ENCODE measurements at regions not wholly inside any gene's neighbourhood (a gene's known extent, or its start where the extent isn't known, plus 50 kb on each side); places are given as distances from the start of the nearest gene placed in this dataset.
"Not testable (repeated sequence)": the region's sequence is repeated elsewhere in the genome, so short reads cannot be mapped to it uniquely, and the experiment has no call there.

DNA sequence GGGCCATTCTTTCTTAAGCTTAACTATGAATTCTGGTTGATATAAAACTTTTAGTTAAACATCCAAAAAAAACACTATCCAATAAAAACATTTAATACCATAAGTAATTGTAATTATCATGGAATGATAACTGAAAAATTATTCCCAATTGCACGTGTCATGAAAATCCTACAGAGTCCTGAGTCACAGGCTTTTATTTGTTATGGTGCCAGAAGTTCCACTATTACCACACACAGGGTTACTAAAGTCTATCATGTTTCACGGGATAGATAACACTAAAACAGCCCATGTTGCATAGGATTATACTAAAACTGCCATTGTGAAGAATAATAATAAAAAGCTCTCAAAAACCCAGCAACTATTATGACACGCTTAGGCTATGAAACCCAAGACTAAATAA, 1381.8 kb downstream of the EFNA5 start:
- no peak for DNase-seq

- DNase-seq: no peak
Measured at GRCh38 chr5:106277540-106278096, 1393.1 kb downstream of the EFNA5 start.

DNA sequence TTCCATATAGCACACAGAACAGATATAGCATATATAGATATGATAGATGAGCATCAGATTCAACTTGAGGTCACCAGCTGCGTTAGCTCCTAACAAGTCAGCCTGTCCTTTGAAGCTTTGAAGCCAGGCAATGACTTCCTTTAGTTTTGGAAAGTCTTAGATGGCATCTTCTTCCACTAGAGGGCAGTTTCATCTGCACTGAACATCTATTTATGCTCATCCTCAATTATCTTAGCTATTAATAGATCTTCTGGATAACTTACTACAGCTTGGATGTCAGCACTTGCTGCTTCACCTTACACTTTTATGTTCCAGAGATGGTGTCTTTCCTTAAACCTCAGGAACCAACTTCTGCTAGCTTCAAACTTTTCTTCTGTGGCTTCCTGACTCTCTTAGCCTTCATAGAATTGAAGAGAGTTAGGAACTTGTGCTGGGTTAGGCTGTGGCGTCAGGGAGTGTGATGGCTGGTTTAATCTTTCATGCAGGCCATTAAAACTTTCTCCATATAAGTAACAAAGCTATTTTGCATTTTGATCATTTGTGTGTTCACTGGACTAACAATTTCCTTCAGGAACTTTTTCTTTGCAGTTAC, 1401.4 kb downstream of the EFNA5 start:
- DNase-seq: no peak

DNA sequence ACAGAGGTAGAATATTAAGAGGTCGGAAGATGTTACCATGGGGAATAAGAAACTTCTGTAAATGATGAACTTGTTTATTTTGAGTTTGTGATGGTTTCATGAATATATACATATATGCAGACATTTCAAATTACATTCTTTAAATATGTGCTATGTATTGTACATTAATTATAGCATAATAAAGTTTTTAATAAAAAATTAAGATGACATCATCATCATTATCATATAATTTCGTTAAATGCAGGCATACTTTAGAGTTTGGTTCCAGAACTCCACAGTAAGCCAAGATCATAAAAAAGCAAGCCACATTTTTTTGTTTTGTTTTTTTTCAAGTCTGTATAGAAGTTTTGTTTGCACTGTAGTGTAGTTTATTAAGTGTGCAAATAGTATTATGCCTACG, 1403.5 kb downstream of the EFNA5 start:
- DNase-seq: no peak

DNA sequence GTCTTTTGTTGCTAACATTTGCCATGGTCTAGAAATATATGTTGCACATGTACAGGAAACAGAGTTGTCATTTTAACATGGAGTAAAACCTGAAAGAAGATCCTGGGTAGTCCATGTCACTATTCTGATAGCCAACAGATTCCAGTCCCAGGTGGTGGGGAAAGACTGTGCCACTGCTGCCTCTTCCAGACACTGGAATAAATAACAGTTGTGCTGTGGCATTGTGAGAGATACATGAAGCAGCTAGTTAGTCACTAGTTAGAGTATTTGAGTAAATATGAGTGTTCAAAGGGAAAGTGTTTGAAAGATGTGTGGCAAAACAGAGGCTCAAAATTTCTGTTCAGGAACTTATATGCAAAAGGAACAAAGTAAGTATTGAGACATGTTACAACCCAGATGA, 1408.3 kb downstream of the EFNA5 start:
- no peak for DNase-seq

GRCh38 chr5:106259431-106260090, 1411.2 kb downstream of the EFNA5 start:
- not testable (repeated sequence) for DNase-seq

DNA sequence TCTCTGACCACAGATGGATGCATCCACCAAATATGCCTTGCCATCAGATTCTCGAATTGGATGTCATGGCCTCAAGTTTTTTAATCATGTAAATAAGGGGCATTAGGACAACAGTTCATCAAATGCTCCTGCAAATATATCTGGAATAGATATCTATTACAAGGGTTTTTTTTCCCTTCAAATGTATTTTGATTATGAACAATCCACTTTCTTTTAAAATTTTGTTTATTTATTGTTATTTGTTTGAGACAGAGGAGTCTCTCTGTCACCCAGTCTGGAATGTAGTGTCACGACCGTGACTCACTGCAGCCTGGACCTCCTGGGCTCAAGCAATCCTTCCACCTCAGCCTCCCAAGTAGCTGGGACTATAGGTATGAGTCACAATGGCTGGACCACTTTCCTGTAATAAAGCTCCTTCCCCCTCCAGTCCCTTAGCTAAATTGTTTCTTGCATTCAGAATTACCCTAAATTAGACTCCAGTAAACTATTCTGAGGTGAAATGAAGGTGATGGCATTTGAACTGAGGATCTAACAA, 1412.1 kb downstream of the EFNA5 start:
- no peak for DNase-seq

GRCh38 chr5:106254784-106255183, 1416.0 kb downstream of the EFNA5 start:
- no peak for DNase-seq

DNA sequence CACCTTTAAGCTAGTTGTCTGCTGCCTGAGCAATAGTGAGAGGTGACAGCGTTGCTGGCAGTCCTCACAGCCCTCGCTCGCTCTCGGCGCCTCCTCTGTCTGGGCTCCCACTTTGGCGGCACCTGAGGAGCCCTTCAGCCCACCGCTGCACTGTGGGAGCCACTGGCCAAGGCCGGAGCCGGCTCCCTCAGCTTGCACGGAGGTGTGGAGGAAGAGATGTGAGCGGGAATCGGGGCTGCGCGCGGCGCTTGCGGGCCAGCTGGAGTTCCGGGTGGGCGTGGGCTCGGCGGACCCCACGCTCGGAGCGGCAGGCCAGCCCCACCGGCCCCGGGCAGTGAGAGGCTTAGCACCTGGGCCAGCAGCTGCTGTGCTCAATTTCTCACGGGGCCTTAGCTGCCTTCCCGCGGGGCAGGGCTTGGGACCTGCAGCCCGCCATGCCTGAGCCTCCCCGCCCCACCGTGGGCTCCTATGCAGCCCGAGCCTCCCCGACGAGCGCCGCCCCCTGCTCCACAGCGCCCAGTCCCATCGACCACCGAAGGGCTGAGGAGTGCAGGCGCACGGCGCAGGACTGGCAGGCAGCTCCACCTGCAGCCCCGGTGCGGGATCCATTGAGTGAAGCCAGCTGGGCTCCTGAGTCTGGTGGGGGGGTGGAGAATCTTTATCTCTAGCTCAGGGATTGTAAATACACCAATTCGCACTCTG, 1424.5 kb downstream of the EFNA5 start:
- DNase-seq: not testable (repeated sequence)

DNA sequence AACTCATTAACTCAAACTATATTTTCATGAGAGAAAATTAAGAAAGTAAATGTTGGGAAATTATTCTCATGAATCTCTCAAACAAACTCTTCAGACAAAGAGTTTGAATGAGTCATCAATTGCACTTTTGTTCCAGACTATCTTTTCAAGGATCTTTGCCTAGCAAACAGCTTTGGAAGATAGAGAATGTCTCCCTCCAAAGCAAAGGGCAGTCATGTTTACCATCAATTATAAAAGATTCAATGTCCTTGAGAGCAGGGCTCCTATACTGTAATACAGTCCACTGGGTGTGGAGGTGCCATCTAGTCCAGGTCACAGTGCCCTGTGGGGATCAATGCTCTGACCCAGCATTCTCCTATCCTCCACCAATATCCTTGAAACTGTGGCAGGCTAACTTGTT, 1429.3 kb downstream of the EFNA5 start:
- DNase-seq: no peak

- DNase-seq: no peak
Measured at GRCh38 chr5:106205916-106206571, 1464.7 kb downstream of the EFNA5 start.

DNA sequence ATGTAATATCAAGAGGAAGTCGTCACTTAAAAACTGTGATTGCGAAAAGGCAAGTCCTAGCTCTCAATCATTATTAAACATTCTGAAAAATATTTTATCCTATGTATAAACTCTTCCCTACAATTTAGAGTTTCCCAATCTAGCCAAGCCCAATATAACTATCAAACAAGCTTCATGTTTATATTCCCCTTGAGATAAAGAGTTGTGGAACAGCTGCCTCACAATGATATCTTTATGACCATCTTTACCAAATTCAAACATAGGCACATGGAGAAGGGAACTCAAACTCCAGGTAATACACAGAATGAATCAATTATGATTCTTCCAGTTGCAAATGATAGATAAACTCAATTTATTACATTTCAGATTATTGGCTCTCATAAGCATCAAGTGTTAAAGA, 1468.7 kb downstream of the EFNA5 start:
- no peak for DNase-seq

- DNase-seq: no peak
Measured at GRCh38 chr5:106200971-106201370, 1469.8 kb downstream of the EFNA5 start.

DNA sequence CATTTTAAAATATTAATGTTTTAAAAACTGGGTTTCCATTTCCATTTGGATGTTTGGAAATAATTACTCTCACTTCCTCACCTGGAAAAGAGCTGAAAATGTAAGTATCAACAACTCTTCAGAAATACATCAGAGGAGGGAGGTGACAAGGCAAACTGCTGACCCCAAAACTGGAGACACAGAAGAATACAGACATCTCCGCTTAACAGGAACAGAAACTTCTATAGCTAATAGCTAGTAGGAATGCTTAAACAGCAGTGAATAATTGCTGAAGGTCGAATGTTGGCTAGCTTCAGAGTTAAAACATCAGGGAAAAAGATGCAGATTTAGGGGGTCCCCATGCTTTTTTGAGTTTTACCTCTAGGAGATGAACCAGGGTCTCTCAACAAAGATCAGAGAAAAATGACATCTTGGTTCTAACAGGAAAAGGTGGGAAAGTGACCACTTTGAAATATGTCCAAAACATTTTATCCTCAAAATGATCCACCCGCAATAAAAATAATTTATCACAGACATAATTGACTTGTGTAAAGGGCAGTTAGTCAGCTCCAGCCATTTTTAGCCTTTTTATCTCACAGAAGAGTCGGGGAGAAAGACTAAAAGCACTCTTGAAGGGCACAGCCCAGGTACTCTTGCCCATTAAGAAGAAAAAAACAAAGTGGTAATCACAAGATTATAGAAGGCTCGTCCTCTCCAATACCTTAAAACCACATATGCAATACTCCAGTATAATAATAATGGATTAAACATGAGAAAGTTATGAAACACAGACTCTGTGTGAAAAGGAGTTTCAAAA, 1474.9 kb downstream of the EFNA5 start:
- DNase-seq: no peak

- no peak for DNase-seq
Measured at GRCh38 chr5:106189121-106189809, 1481.5 kb downstream of the EFNA5 start.

GRCh38 chr5:106185661-106186081, 1485.1 kb downstream of the EFNA5 start:
- DNase-seq: no peak

- DNase-seq: no peak
Measured at GRCh38 chr5:106174903-106175302, 1495.8 kb downstream of the EFNA5 start.

DNA sequence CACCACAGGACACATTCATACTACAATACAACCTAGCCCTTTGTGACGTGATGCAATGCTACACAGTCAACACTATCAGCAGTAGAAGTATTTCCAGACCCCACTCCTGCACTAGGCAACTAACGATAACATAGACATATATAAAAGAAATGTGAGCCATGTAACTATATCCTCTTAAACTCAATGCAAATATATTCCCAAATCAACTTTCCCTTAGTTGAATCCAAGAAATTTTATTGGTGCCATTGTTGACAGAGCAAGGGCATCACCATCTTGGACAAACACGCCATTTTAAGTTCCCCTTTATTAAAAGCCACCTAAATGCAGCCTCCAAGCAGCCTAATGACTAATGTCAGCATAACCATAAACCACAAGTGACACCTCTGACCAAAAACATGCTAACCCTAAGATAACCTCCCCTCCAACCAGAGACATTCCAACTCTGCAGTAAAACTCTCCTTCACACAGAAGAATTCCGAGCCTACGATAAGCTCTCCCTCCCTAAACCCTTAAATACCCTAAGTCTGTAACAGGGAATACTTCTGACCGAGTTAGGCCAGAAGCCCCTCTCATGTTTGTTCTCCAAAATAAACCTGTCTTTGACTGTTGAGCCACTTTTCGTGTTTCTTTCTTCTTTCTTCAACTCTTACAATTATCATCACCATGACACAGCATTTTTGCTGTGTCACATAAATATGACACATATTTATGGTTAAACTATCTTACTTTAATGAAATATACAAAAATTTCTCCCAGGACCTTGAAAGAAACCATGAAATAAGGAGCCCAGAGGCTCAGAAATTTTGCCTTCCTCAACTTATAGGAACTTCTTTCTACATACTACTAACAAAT, 1497.8 kb downstream of the EFNA5 start:
- DNase-seq: no peak

GRCh38 chr5:106171708-106172107, 1499.0 kb downstream of the EFNA5 start:
- no peak for DNase-seq

DNA sequence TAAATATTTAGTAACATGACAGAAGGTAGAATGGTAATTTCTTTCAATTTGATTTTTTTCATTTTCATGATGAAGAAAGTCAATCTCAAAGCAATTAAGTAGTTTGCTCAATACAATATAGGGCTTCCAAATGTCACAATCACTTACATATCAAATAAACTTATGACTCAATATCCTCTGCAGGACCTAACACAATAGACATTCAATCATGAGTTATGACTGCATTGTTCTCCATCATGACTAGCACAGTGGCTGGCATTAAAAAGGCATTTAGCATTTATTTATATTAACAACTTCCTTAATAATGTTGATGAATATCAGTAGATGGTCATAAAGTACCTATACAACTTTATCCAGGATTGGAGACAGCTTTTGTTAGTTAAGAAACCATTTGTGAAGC, 1499.6 kb downstream of the EFNA5 start:
- no peak for DNase-seq

GRCh38 chr5:106167766-106168165, 1503.0 kb downstream of the EFNA5 start:
- no peak for DNase-seq

Measured in CD4-positive, alpha-beta T cell treated with Interleukin-6 for 4 hours (primary cell).